ENCODE measurements at regions not wholly inside any gene's neighbourhood (a gene's known extent, or its start where the extent isn't known, plus 50 kb on each side); places are given as distances from the start of the nearest gene placed in this dataset.

- no peak for DNase-seq (ENCODE audit: low read depth)
- Histone ChIP-seq H3K4me1 (ENCODE audit: control insufficient read depth, insufficient read depth, low read length) (no peaks in the 10 kb centered on the region), H3K36me3 (ENCODE audit: control insufficient read depth, insufficient read depth, low read length, severe bottlenecking) (no peaks in the 10 kb centered on the region), H3K27me3 (replicated peaks; ENCODE audit: control insufficient read depth, insufficient read depth, low read length) (no peaks in the 10 kb centered on the region), H3K9me3 (ENCODE audit: control insufficient read depth, low read length) (no peaks in the 10 kb centered on the region), H3K4me3 (ENCODE audit: low read length) (no peak overlapping the region), H3K9ac (ENCODE audit: low read length) (no peak overlapping the region)
Observed at GRCh38 chr6:165753506-165753905, 90.5 kb upstream of the PDE10A start.

GRCh38 chr6:165752451-165752850 is 89.4 kb upstream of the PDE10A start:
- DNase-seq (ENCODE audit: low read depth): no peak
- Histone ChIP-seq H3K4me1 (ENCODE audit: control insufficient read depth, insufficient read depth, low read length) (no peaks in the 10 kb centered on the region), H3K9me3 (ENCODE audit: control insufficient read depth, low read length) (no peaks in the 10 kb centered on the region), H3K36me3 (ENCODE audit: control insufficient read depth, insufficient read depth, low read length, severe bottlenecking) (no peaks in the 10 kb centered on the region), H3K9ac (ENCODE audit: low read length) (no peak overlapping the region), H3K4me3 (ENCODE audit: low read length) (no peak overlapping the region), H3K27me3 (replicated peaks; ENCODE audit: control insufficient read depth, insufficient read depth, low read length) (peaks cover 3% of the 10 kb centered on the region)

GRCh38 chr6:165751486-165751885 is 88.4 kb upstream of the PDE10A start:
- Histone ChIP-seq H3K9ac (ENCODE audit: low read length) (no peak overlapping the region), H3K36me3 (ENCODE audit: control insufficient read depth, insufficient read depth, low read length, severe bottlenecking) (no peaks in the 10 kb centered on the region), H3K9me3 (ENCODE audit: control insufficient read depth, low read length) (no peaks in the 10 kb centered on the region), H3K27me3 (replicated peaks; ENCODE audit: control insufficient read depth, insufficient read depth, low read length) (peaks cover 3% of the 10 kb centered on the region), H3K4me1 (ENCODE audit: control insufficient read depth, insufficient read depth, low read length) (no peaks in the 10 kb centered on the region), H3K4me3 (ENCODE audit: low read length) (no peak overlapping the region)
- no peak for DNase-seq (ENCODE audit: low read depth)

GRCh38 chr6:165749163-165749562 is 86.1 kb upstream of the PDE10A start:
- no peak overlapping the region for H3K4me3 ChIP-seq (ENCODE audit: low read length)
- H3K9ac ChIP-seq (ENCODE audit: low read length): no peak overlapping the region
- H3K36me3 ChIP-seq (ENCODE audit: control insufficient read depth, insufficient read depth, low read length, severe bottlenecking): no peaks in the 10 kb centered on the region

GRCh38 chr6:165748390-165748789 is 85.3 kb upstream of the PDE10A start:
- Histone ChIP-seq H3K36me3 (ENCODE audit: control insufficient read depth, insufficient read depth, low read length, severe bottlenecking) (no peaks in the 10 kb centered on the region), H3K4me1 (ENCODE audit: control insufficient read depth, insufficient read depth, low read length) (peaks cover 8% of the 10 kb centered on the region), H3K9ac (ENCODE audit: low read length) (no peak overlapping the region), H3K27me3 (replicated peaks; ENCODE audit: control insufficient read depth, insufficient read depth, low read length) (peaks cover 3% of the 10 kb centered on the region), H3K4me3 (ENCODE audit: low read length) (no peak overlapping the region), H3K9me3 (ENCODE audit: control insufficient read depth, low read length) (no peaks in the 10 kb centered on the region)
- DNase-seq (ENCODE audit: low read depth): no peak

More at GRCh38 chr6:165749163-165749562, 86.1 kb upstream of the PDE10A start:
- Histone ChIP-seq H3K27me3 (replicated peaks; ENCODE audit: control insufficient read depth, insufficient read depth, low read length) (peaks cover 3% of the 10 kb centered on the region), H3K9me3 (ENCODE audit: control insufficient read depth, low read length) (no peaks in the 10 kb centered on the region), H3K4me1 (ENCODE audit: control insufficient read depth, insufficient read depth, low read length) (peaks cover 8% of the 10 kb centered on the region)
- DNase-seq (ENCODE audit: low read depth): no peak

GRCh38 chr6:165747963-165748362 is 84.9 kb upstream of the PDE10A start:
- DNase-seq (ENCODE audit: low read depth): no peak
- Histone ChIP-seq H3K4me3 (ENCODE audit: low read length) (no peak overlapping the region), H3K36me3 (ENCODE audit: control insufficient read depth, insufficient read depth, low read length, severe bottlenecking) (no peaks in the 10 kb centered on the region), H3K27me3 (replicated peaks; ENCODE audit: control insufficient read depth, insufficient read depth, low read length) (peaks cover 4% of the 10 kb centered on the region), H3K9ac (ENCODE audit: low read length) (no peak overlapping the region), H3K9me3 (ENCODE audit: control insufficient read depth, low read length) (no peaks in the 10 kb centered on the region), H3K4me1 (ENCODE audit: control insufficient read depth, insufficient read depth, low read length) (peaks cover 8% of the 10 kb centered on the region)

- H3K4me1 ChIP-seq (ENCODE audit: control insufficient read depth, insufficient read depth, low read length): peaks cover 8% of the 10 kb centered on the region
- DNase-seq (ENCODE audit: low read depth): no peak
- peaks cover 15% of the 10 kb centered on the region for H3K27me3 ChIP-seq (replicated peaks; ENCODE audit: control insufficient read depth, insufficient read depth, low read length)
Observed at GRCh38 chr6:165746331-165746730, 83.3 kb upstream of the PDE10A start.

GRCh38 chr6:165745492-165745891 is 82.5 kb upstream of the PDE10A start:
- H3K27me3 ChIP-seq (replicated peaks; ENCODE audit: control insufficient read depth, insufficient read depth, low read length): peaks cover 15% of the 10 kb centered on the region
- no peak overlapping the region for H3K9ac ChIP-seq (ENCODE audit: low read length)
- DNase-seq (ENCODE audit: low read depth): no peak
- H3K4me3 ChIP-seq (ENCODE audit: low read length): no peak overlapping the region
- H3K36me3 ChIP-seq (ENCODE audit: control insufficient read depth, insufficient read depth, low read length, severe bottlenecking): no peaks in the 10 kb centered on the region
- H3K4me1 ChIP-seq (ENCODE audit: control insufficient read depth, insufficient read depth, low read length): peaks cover 8% of the 10 kb centered on the region
- no peaks in the 10 kb centered on the region for H3K9me3 ChIP-seq (ENCODE audit: control insufficient read depth, low read length)

More at GRCh38 chr6:165746331-165746730, 83.3 kb upstream of the PDE10A start:
- H3K36me3 ChIP-seq (ENCODE audit: control insufficient read depth, insufficient read depth, low read length, severe bottlenecking): no peaks in the 10 kb centered on the region
- H3K4me3 ChIP-seq (ENCODE audit: low read length): no peak overlapping the region
- no peaks in the 10 kb centered on the region for H3K9me3 ChIP-seq (ENCODE audit: control insufficient read depth, low read length)
- no peak overlapping the region for H3K9ac ChIP-seq (ENCODE audit: low read length)

GRCh38 chr6:165744555-165745228 is 81.7 kb upstream of the PDE10A start:
- Histone ChIP-seq H3K4me1 (ENCODE audit: control insufficient read depth, insufficient read depth, low read length) (peaks cover 8% of the 10 kb centered on the region), H3K9ac (ENCODE audit: low read length) (no peak overlapping the region), H3K27me3 (replicated peaks; ENCODE audit: control insufficient read depth, insufficient read depth, low read length) (peaks cover 15% of the 10 kb centered on the region), H3K9me3 (ENCODE audit: control insufficient read depth, low read length) (no peaks in the 10 kb centered on the region), H3K36me3 (ENCODE audit: control insufficient read depth, insufficient read depth, low read length, severe bottlenecking) (no peaks in the 10 kb centered on the region), H3K4me3 (ENCODE audit: low read length) (no peak overlapping the region)
- no peak for DNase-seq (ENCODE audit: low read depth)

GRCh38 chr6:165743366-165743898 is 80.4 kb upstream of the PDE10A start:
- Histone ChIP-seq H3K9me3 (ENCODE audit: control insufficient read depth, low read length) (no peaks in the 10 kb centered on the region), H3K4me3 (ENCODE audit: low read length) (no peak overlapping the region), H3K27me3 (replicated peaks; ENCODE audit: control insufficient read depth, insufficient read depth, low read length) (peaks cover 15% of the 10 kb centered on the region), H3K36me3 (ENCODE audit: control insufficient read depth, insufficient read depth, low read length, severe bottlenecking) (no peaks in the 10 kb centered on the region), H3K9ac (ENCODE audit: low read length) (no peak overlapping the region), H3K4me1 (ENCODE audit: control insufficient read depth, insufficient read depth, low read length) (peaks cover 8% of the 10 kb centered on the region)
- DNase-seq (ENCODE audit: low read depth): no peak

GRCh38 chr6:165742047-165742446 is 79.0 kb upstream of the PDE10A start:
- H3K9me3 ChIP-seq (ENCODE audit: control insufficient read depth, low read length): peaks cover 6% of the 10 kb centered on the region
- peaks cover 8% of the 10 kb centered on the region for H3K4me1 ChIP-seq (ENCODE audit: control insufficient read depth, insufficient read depth, low read length)
- no peak for DNase-seq (ENCODE audit: low read depth)
- peaks cover 12% of the 10 kb centered on the region for H3K27me3 ChIP-seq (replicated peaks; ENCODE audit: control insufficient read depth, insufficient read depth, low read length)
- H3K4me3 ChIP-seq (ENCODE audit: low read length): no peak overlapping the region
- no peak overlapping the region for H3K9ac ChIP-seq (ENCODE audit: low read length)
- H3K36me3 ChIP-seq (ENCODE audit: control insufficient read depth, insufficient read depth, low read length, severe bottlenecking): no peaks in the 10 kb centered on the region

- no peak for DNase-seq (ENCODE audit: low read depth)
- Histone ChIP-seq H3K9ac (ENCODE audit: low read length) (no peak overlapping the region), H3K36me3 (ENCODE audit: control insufficient read depth, insufficient read depth, low read length, severe bottlenecking) (no peaks in the 10 kb centered on the region), H3K27me3 (replicated peaks; ENCODE audit: control insufficient read depth, insufficient read depth, low read length) (peaks cover 23% of the 10 kb centered on the region), H3K9me3 (ENCODE audit: control insufficient read depth, low read length) (peaks cover 6% of the 10 kb centered on the region), H3K4me1 (ENCODE audit: control insufficient read depth, insufficient read depth, low read length) (no peaks in the 10 kb centered on the region), H3K4me3 (ENCODE audit: low read length) (no peak overlapping the region)
Observed at GRCh38 chr6:165737396-165737795, 74.4 kb upstream of the PDE10A start.

All from adipocyte (in vitro differentiated cells).